ENCODE measurements at regions not wholly inside any gene's neighbourhood (a gene's known extent, or its start where the extent isn't known, plus 50 kb on each side); places are given as distances from the start of the nearest gene placed in this dataset.

GRCh38 chr4:96912716-96913115 is 1072.8 kb downstream of the PDHA2 start:
- H3K79me2 ChIP-seq (ENCODE audit: control insufficient read depth, insufficient read depth, low read length): no peaks in the 10 kb centered on the region
- H3K4me3 ChIP-seq (ENCODE audit: control extremely low read depth in 1 of 5, extremely low read depth in 1 of 5, insufficient read depth in 1 of 5, low read depth in 2 of 5, low read length in 4 of 5): no peak overlapping the region
- no peaks in the 10 kb centered on the region for H3K4me1 Mint-ChIP-seq
- H3K4me3 Mint-ChIP-seq: no peak overlapping the region
- TF ChIP-seq EZH2 (IDR thresholded peaks at IDR 0.05; ENCODE audit: borderline replicate concordance, insufficient read depth, low read depth, low read length, poor library complexity, severe bottlenecking): no peak
- no peak for TF ChIP-seq CTCF (IDR thresholded peaks at IDR 0.05)
- H3K4me1 ChIP-seq (ENCODE audit: control insufficient read depth in 2 of 2, insufficient read depth in 2 of 2, low read length in 2 of 2): no peaks in the 10 kb centered on the region
- H3K27ac Mint-ChIP-seq: no peak overlapping the region
- no peaks in the 10 kb centered on the region for H3K36me3 ChIP-seq (replicated peaks in 1 of 2; ENCODE audit: control extremely low read depth in 1 of 2, control insufficient read depth in 1 of 2, extremely low read depth in 1 of 2, insufficient read depth in 2 of 2, low read length in 1 of 2)
- no peaks in the 10 kb centered on the region for H3K27me3 ChIP-seq (replicated peaks in 1 of 4; ENCODE audit: control extremely low read depth in 1 of 4, control insufficient read depth in 3 of 4, insufficient read depth in 4 of 4, low read length in 3 of 4)
- H2AFZ ChIP-seq (ENCODE audit: insufficient read depth, low read depth, low read length, poor library complexity, severe bottlenecking): no peak overlapping the region
- WGBS (ENCODE audit: insufficient coverage): no CpG with 5 or more reads among the region's 3 CpGs
- H3K27ac ChIP-seq (ENCODE audit: low read length in 2 of 2): no peak overlapping the region
- intact Hi-C loops (cut with micrococcal nuclease): no loop called here
- no peaks in the 10 kb centered on the region for H3K9me3 ChIP-seq (ENCODE audit: control extremely low read depth in 1 of 3, control insufficient read depth in 2 of 3, insufficient read depth in 1 of 3, low read length in 2 of 3)
- H3K9me3 Mint-ChIP-seq (ENCODE audit: insufficient read depth): peaks cover 2% of the 10 kb centered on the region
- CTCF ChIA-PET: no interaction called here
- H3K4me2 ChIP-seq (replicated peaks; ENCODE audit: low read depth, low read length, poor library complexity, severe bottlenecking): no peak overlapping the region
- no peaks in the 10 kb centered on the region for H4K20me1 ChIP-seq (ENCODE audit: control insufficient read depth, insufficient read depth, low read length, poor library complexity, severe bottlenecking)
- no peaks in the 10 kb centered on the region for H3K27me3 Mint-ChIP-seq
- POLR2A ChIA-PET: no interaction called here
- no peak overlapping the region for H3K9ac ChIP-seq (ENCODE audit: low read length)
- no peak for ATAC-seq (ENCODE audit: low read depth)
- no peak for DNase-seq

GRCh38 chr4:96913441-96914080 is 1073.7 kb downstream of the PDHA2 start:
- Histone ChIP-seq H3K9me3 (ENCODE audit: control extremely low read depth in 1 of 3, control insufficient read depth in 2 of 3, insufficient read depth in 1 of 3, low read length in 2 of 3) (no peaks in the 10 kb centered on the region), H3K4me1 (ENCODE audit: control insufficient read depth in 2 of 2, insufficient read depth in 2 of 2, low read length in 2 of 2) (no peaks in the 10 kb centered on the region), H3K36me3 (replicated peaks in 1 of 2; ENCODE audit: control extremely low read depth in 1 of 2, control insufficient read depth in 1 of 2, extremely low read depth in 1 of 2, insufficient read depth in 2 of 2, low read length in 1 of 2) (no peaks in the 10 kb centered on the region), H2AFZ (ENCODE audit: insufficient read depth, low read depth, low read length, poor library complexity, severe bottlenecking) (no peak overlapping the region), H3K27ac (ENCODE audit: low read length in 2 of 2) (no peak overlapping the region), H3K4me2 (replicated peaks; ENCODE audit: low read depth, low read length, poor library complexity, severe bottlenecking) (no peak overlapping the region), H3K79me2 (ENCODE audit: control insufficient read depth, insufficient read depth, low read length) (no peaks in the 10 kb centered on the region), H3K4me3 (ENCODE audit: control extremely low read depth in 1 of 5, extremely low read depth in 1 of 5, insufficient read depth in 1 of 5, low read depth in 2 of 5, low read length in 4 of 5) (no peak overlapping the region), H3K27me3 (replicated peaks in 1 of 4; ENCODE audit: control extremely low read depth in 1 of 4, control insufficient read depth in 3 of 4, insufficient read depth in 4 of 4, low read length in 3 of 4) (no peaks in the 10 kb centered on the region), H3K9ac (ENCODE audit: low read length) (no peak overlapping the region), H4K20me1 (ENCODE audit: control insufficient read depth, insufficient read depth, low read length, poor library complexity, severe bottlenecking) (no peaks in the 10 kb centered on the region)
- WGBS (ENCODE audit: insufficient coverage): 81% methylated on average over 2 of the region's 2 CpGs
- H3K27me3 Mint-ChIP-seq: no peaks in the 10 kb centered on the region
- ChIA-PET POLR2A (no interaction called here), CTCF (no interaction called here)
- TF ChIP-seq CTCF (IDR thresholded peaks at IDR 0.05) (no peak), EZH2 (IDR thresholded peaks at IDR 0.05; ENCODE audit: borderline replicate concordance, insufficient read depth, low read depth, low read length, poor library complexity, severe bottlenecking) (no peak)
- H3K4me1 Mint-ChIP-seq: no peaks in the 10 kb centered on the region
- H3K27ac Mint-ChIP-seq: no peak overlapping the region
- DNase-seq: no peak
- H3K9me3 Mint-ChIP-seq (ENCODE audit: insufficient read depth): peaks cover 2% of the 10 kb centered on the region
- no peak overlapping the region for H3K4me3 Mint-ChIP-seq
- no peak for ATAC-seq (ENCODE audit: low read depth)
- intact Hi-C loops (cut with micrococcal nuclease): no loop called here
